ENCODE measurements at regions not wholly inside any gene's neighbourhood (a gene's known extent, or its start where the extent isn't known, plus 50 kb on each side); places are given as distances from the start of the nearest gene placed in this dataset.
"Not testable (repeated sequence)": the region's sequence is repeated elsewhere in the genome, so short reads cannot be mapped to it uniquely, and the experiment has no call there.

DNA sequence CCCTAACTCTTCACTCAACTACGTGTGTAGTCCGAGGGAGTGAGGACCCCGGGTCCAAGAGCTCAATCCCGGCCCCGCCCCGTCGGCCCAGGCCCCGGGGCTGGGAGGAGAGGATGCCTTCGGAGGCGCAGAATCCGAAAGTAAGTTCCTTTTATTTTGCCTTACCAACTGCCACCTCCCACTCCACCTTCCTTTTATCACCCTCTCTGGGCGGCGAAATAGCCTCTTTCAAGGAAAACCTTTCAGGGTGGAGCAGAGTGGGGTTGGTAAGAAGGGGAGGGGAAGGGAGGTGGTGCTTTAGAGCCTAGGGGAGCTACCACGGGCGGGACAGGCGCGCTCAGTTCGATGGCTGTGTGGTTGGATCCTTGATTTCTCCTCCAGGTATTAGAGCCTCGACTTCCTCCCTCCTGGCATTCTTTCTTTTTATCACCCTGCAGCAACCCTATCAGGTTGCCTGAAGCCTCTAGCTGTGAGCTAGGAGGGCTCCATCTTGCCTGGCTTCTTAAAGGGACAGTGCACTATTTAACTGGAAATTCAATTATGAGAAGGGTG is 191.2 kb downstream of the RRAGB start:
- H3K36me3 Mint-ChIP-seq (ENCODE audit: low read depth): no peaks in the 10 kb centered on the region
- peak; percentile 69 for ATAC-seq
- H3K27ac Mint-ChIP-seq: peak overlapping the region; percentile 90
- ChIA-PET CTCF (interaction anchor here (0.6 to 1.3 kb wide), 5 partner anchors 11 to 340 kb away, joined by 3 to 9 read pairs (median 4); partner anchors contain the start of gene RRAGB), POLR2A (no interaction called here)
- intact Hi-C loops (cut with DNase I, micrococcal nuclease): loop anchor here (1.0 to 5.0 kb wide), 5 partner anchors 190 to 819 kb away; partner anchors contain the start of genes KLF8 (in 1 of the 2), NBDY (in 1 of the 2) and RRAGB (in 1 of the 2)
- no peaks in the 10 kb centered on the region for H3K27me3 Mint-ChIP-seq
- peaks cover 17% of the 10 kb centered on the region for H3K4me1 Mint-ChIP-seq
- DNase-seq: peak; percentile 11
- no peaks in the 10 kb centered on the region for H3K9me3 Mint-ChIP-seq (ENCODE audit: low read depth)
- H3K4me3 Mint-ChIP-seq: peak overlapping the region; percentile 79

DNA sequence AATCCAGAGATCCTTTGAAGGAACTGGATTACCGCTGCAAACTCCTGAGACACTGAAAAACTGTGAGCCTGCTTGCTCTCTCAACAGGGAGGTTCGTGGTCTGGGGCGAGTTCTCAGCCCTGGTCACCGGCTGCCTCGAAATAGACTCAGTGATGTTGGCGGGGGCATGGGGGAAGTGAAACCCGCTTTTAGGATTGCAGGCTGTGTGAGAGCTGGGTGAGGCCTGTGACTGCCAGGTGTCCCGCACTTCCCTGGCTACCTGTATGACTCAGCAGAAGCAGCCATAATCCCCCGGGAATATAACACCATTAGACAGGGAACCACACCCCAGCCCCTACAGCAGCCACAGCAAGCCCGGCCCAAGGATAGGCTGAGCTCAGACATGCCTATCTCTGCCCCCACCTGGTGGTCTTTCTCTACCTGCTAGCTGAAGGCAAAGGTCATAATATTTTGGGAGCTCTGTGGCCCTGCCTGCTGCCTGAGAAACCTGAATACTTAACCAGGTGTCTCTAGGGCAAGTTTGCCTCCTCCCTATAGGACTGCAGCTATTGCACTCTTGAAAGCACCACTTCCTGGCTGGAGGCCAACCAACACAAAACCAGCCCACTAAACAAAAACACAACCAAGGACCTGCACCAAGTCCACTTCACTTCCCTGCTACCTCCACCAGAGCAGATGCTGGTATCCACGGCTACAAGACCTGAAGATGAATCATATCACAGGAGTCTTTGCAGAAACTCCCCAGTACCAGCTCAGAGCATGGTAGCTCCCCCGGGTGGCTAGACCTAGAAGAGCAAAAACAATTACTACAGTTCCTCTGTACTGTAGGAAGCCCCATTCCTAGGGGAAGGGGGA is 202.0 kb downstream of the RRAGB start:
- Mint-ChIP-seq H3K36me3 (ENCODE audit: low read depth) (peaks cover 10% of the 10 kb centered on the region), H3K4me1 (no peaks in the 10 kb centered on the region), H3K27me3 (no peaks in the 10 kb centered on the region), H3K4me3 (no peak overlapping the region), H3K27ac (no peak overlapping the region), H3K9me3 (ENCODE audit: low read depth) (peaks cover 20% of the 10 kb centered on the region)
- ATAC-seq (no peak), DNase-seq (no peak)
- intact Hi-C loops (cut with DNase I, micrococcal nuclease): loop anchor here in 1 of 2 experiments (5.0 kb wide), 1 partner anchor 1978 kb away; no protein-coding TSS in a partner anchor
- POLR2A ChIA-PET: no interaction called here
- CTCF ChIA-PET: no interaction called here

DNA sequence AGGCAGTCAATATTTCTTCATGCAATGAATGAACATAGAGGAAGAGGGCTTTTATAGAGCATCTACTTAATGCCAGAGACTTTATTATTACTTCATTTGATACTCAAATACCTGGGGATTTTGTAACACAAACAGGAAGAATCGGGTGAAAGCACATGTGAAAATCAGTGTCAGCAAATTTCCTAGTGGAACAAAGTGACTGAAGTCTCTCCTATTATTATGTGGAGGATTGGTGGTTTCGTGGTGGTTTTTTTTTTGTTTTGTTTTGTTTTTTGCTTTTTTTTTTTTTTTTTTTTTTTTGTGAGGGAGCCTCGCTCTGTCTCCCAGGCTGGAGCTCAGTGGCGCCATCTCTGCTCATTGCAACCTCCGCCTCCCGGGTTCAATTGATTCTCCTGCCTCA is 207.0 kb downstream of the RRAGB start:
- Mint-ChIP-seq H3K27me3 (no peaks in the 10 kb centered on the region), H3K9me3 (ENCODE audit: low read depth) (peaks cover 21% of the 10 kb centered on the region), H3K4me3 (no peak overlapping the region), H3K27ac (no peak overlapping the region), H3K4me1 (no peaks in the 10 kb centered on the region), H3K36me3 (ENCODE audit: low read depth) (peaks cover 10% of the 10 kb centered on the region)
- DNase-seq (no peak), ATAC-seq (no peak)
- intact Hi-C loops (cut with DNase I, micrococcal nuclease): no loop called here
- ChIA-PET POLR2A (no interaction called here), CTCF (interaction anchor here (0.6 kb wide), 1 partner anchor 309 kb away, joined by 3 read pairs; no protein-coding TSS in a partner anchor)

DNA sequence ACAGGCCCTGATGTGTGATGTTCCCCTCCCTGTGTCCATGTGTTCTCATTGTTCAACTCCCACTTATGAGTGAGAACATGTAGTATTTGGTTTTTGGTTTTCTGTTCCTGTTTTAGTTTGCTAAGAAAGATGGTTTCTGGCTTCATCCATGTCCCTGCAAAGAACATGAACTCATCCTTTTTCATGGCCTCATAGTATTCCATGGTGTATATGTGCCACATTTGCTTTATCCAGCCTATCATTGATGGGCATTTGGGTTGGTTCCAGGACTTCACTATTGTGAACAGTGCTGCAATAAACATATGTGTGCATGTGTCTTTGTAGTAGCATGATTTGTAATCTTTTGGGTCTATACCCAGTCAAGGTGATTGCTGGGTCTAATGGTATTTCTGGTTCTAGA is 211.0 kb downstream of the RRAGB start:
- DNase-seq; H3K36me3 Mint-ChIP-seq (ENCODE audit: low read depth); CTCF ChIA-PET; H3K4me3 Mint-ChIP-seq; H3K27me3 Mint-ChIP-seq; ATAC-seq; H3K27ac Mint-ChIP-seq; H3K4me1 Mint-ChIP-seq; intact Hi-C loops (cut with DNase I, micrococcal nuclease): not testable (repeated sequence)
- POLR2A ChIA-PET: interaction anchor here (0.7 kb wide), 1 partner anchor 653 kb away, joined by 3 read pairs; no protein-coding TSS in a partner anchor
- H3K9me3 Mint-ChIP-seq (ENCODE audit: low read depth): peaks cover 16% of the 10 kb centered on the region
